Hepatocyte (in vitro differentiated cells): ENCODE measurements at regions not wholly inside any gene's neighbourhood (a gene's known extent, or its start where the extent isn't known, plus 50 kb on each side); places are given as distances from the start of the nearest gene placed in this dataset.
A peak's percentile ranks its signal among the peaks of the same experiment; 100 is the strongest.

Source experiments
- DNase-seq: peaks from one replicate; pipeline ENCODE4 v3.0.0-alpha.2; 2016; ENCODE audit warnings: low spot score
- H2AFZ ChIP-seq: fragments of 200-600 bp; sonication (generic); 2 replicates; pipeline ENCODE4 v1.6.0; 2016; ENCODE audit warnings: antibody characterized with exemption, mild to moderate bottlenecking
- H3K27ac ChIP-seq: fragments of 200-600 bp; sonication (generic); 2 replicates; pipeline ENCODE4 v1.5.1; 2016; ENCODE audit warnings: mild to moderate bottlenecking
- H3K27me3 ChIP-seq: fragments of 200-600 bp; sonication (generic); 2 replicates; pipeline ENCODE4 v1.6.1; 2016
- H3K36me3 ChIP-seq: fragments of 200-600 bp; sonication (generic); replicated peaks from 2 replicates; pipeline ENCODE4 v1.5.1; 2016; ENCODE audit warnings: low read depth; ENCODE audit not compliant: insufficient read depth
- H3K4me1 ChIP-seq: fragments of 200-600 bp; sonication (generic); 2 replicates; pipeline ENCODE4 v1.5.1; 2016; ENCODE audit warnings: mild to moderate bottlenecking, moderate library complexity; ENCODE audit not compliant: insufficient read depth
- H3K4me2 ChIP-seq: fragments of 200-600 bp; sonication (generic); 2 replicates; pipeline ENCODE4 v1.6.0; 2016
- H3K4me3 ChIP-seq: fragments of 200-600 bp; sonication (generic); 2 replicates; pipeline ENCODE4 v1.5.1; 2016; ENCODE audit warnings: mild to moderate bottlenecking
- H3K79me2 ChIP-seq: fragments of 200-600 bp; sonication (generic); 2 replicates; pipeline ENCODE4 v1.6.0; 2017; ENCODE audit warnings: mild to moderate bottlenecking
- H3K9me2 ChIP-seq: fragments of 200-600 bp; sonication (generic); replicated peaks from 2 replicates; pipeline ENCODE4 v1.6.0; 2017; ENCODE audit warnings: mild to moderate bottlenecking; ENCODE audit not compliant: insufficient read depth
- H3K9me3 ChIP-seq: fragments of 200-600 bp; sonication (generic); 2 replicates; pipeline ENCODE4 v1.5.1; 2016; ENCODE audit warnings: low read depth, mild to moderate bottlenecking
- H4K20me1 ChIP-seq: fragments of 200-600 bp; sonication (generic); 2 replicates; pipeline ENCODE4 v1.6.0; 2016; ENCODE audit warnings: mild to moderate bottlenecking; ENCODE audit not compliant: insufficient read depth, poor library complexity, severe bottlenecking
- EZH2 ChIP-seq: fragments of 200-600 bp; sonication (generic); IDR thresholded peaks from 2 replicates; pipeline ENCODE4 v1.6.1; 2016; ENCODE audit warnings: antibody characterized with exemption, mild to moderate bottlenecking, borderline replicate concordance
- EZH2phosphoT487 ChIP-seq: fragments of 200-600 bp; sonication (generic); IDR thresholded peaks from one replicate; pipeline ENCODE4 v1.6.1; 2018; ENCODE audit warnings: antibody characterized with exemption, mild to moderate bottlenecking, low read depth, moderate library complexity; ENCODE audit not compliant: unreplicated experiment, severe bottlenecking
- WGBS: methylation state at CpG from one replicate; pipeline ENCODE4 v1.1.6; 2016; ENCODE audit warnings: low lambda C conversion rate; ENCODE audit errors: missing lambda C conversion rate; 5-methylcytosine and 5-hydroxymethylcytosine counted together
- TF ChIP-seq, protein P1 (sequence below): fragments of 200-600 bp; sonication (generic); IDR thresholded peaks from 2 replicates; pipeline ENCODE4 v1.5.1; 2016; ENCODE audit warnings: antibody characterized with exemption, mild to moderate bottlenecking; ENCODE audit not compliant: poor library complexity

GRCh38 chr17:34837876-34838478 is 123.3 kb downstream of the CCT6B start:
- peaks cover 5% of the 10 kb centered on the region for H3K27me3 ChIP-seq
- H3K4me2 ChIP-seq: no peak overlapping the region
- H3K9me3 ChIP-seq: no peaks in the 10 kb centered on the region
- no peak overlapping the region for H3K27ac ChIP-seq
- no peak for DNase-seq
- H3K79me2 ChIP-seq: no peaks in the 10 kb centered on the region
- 80% methylated on average over 14 of the region's 14 CpGs for WGBS
- TF ChIP-seq EZH2phosphoT487: no peak
- no peak for TF ChIP-seq EZH2
- TF ChIP-seq, protein P1, sequence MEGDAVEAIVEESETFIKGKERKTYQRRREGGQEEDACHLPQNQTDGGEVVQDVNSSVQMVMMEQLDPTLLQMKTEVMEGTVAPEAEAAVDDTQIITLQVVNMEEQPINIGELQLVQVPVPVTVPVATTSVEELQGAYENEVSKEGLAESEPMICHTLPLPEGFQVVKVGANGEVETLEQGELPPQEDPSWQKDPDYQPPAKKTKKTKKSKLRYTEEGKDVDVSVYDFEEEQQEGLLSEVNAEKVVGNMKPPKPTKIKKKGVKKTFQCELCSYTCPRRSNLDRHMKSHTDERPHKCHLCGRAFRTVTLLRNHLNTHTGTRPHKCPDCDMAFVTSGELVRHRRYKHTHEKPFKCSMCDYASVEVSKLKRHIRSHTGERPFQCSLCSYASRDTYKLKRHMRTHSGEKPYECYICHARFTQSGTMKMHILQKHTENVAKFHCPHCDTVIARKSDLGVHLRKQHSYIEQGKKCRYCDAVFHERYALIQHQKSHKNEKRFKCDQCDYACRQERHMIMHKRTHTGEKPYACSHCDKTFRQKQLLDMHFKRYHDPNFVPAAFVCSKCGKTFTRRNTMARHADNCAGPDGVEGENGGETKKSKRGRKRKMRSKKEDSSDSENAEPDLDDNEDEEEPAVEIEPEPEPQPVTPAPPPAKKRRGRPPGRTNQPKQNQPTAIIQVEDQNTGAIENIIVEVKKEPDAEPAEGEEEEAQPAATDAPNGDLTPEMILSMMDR: no peak
- H3K9me2 ChIP-seq: no peaks in the 10 kb centered on the region
- H3K4me1 ChIP-seq: no peaks in the 10 kb centered on the region
- H3K4me3 ChIP-seq: no peak overlapping the region
- H2AFZ ChIP-seq: no peak overlapping the region
- no peaks in the 10 kb centered on the region for H3K36me3 ChIP-seq
- no peaks in the 10 kb centered on the region for H4K20me1 ChIP-seq

DNA sequence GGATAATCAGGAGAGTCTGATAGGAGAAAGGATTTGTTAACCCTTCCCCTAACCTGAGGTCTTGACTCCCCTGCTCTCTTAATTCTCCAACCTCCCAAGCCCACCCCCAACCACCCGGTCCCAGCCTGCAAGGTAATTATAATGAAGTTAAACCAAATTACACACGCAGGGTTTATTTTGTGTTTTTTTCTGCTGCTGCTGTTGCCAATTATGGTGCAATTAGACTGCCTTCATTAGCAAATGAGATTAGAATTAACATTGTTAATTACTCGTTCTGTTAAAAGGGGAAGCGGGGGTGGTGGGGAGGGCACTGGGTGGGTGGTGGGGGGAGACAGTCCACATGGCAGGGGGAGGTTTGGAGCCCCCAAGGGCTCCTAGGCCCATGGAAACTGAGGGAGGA is 128.9 kb downstream of the CCT6B start:
- no peak overlapping the region for H3K4me3 ChIP-seq
- no peaks in the 10 kb centered on the region for H3K79me2 ChIP-seq
- H3K4me1 ChIP-seq: no peaks in the 10 kb centered on the region
- WGBS: 55% methylated on average over 4 of the region's 4 CpGs
- H4K20me1 ChIP-seq: no peaks in the 10 kb centered on the region
- TF ChIP-seq, protein P1: no peak
- TF ChIP-seq EZH2 (no peak), EZH2phosphoT487 (no peak)
- DNase-seq: no peak
- no peak overlapping the region for H2AFZ ChIP-seq
- no peak overlapping the region for H3K4me2 ChIP-seq
- no peaks in the 10 kb centered on the region for H3K9me2 ChIP-seq
- H3K27me3 ChIP-seq: peaks cover 22% of the 10 kb centered on the region
- H3K9me3 ChIP-seq: no peaks in the 10 kb centered on the region
- no peaks in the 10 kb centered on the region for H3K36me3 ChIP-seq
- H3K27ac ChIP-seq: no peak overlapping the region

GRCh38 chr17:34827008-34827407 is 134.3 kb downstream of the CCT6B start:
- TF ChIP-seq EZH2 (no peak), EZH2phosphoT487 (no peak)
- TF ChIP-seq, protein P1: no peak
- H3K36me3 ChIP-seq: no peaks in the 10 kb centered on the region
- H3K4me1 ChIP-seq: no peaks in the 10 kb centered on the region
- no peaks in the 10 kb centered on the region for H3K79me2 ChIP-seq
- no peaks in the 10 kb centered on the region for H3K9me3 ChIP-seq
- H3K9me2 ChIP-seq: no peaks in the 10 kb centered on the region
- H3K4me2 ChIP-seq: no peak overlapping the region
- no peaks in the 10 kb centered on the region for H4K20me1 ChIP-seq
- DNase-seq: peak; percentile 12
- no peak overlapping the region for H3K27ac ChIP-seq
- H2AFZ ChIP-seq: no peak overlapping the region
- 78% methylated on average over 3 of the region's 3 CpGs for WGBS
- H3K4me3 ChIP-seq: no peak overlapping the region
- peaks cover 17% of the 10 kb centered on the region for H3K27me3 ChIP-seq
